HEK293 (cell line): ENCODE measurements at regions not wholly inside any gene's neighbourhood (a gene's known extent, or its start where the extent isn't known, plus 50 kb on each side); places are given as distances from the start of the nearest gene placed in this dataset.

Experiments used
- CTCF ChIA-PET: fragments of 350-600 bp; formaldehyde crosslinking; extraction: SDS; loops from one replicate; lab custom pipeline; 2021; ENCODE audit warnings: antibody characterized with exemption; lab: Yijun Ruan, JAX
- POLR2A ChIA-PET: fragments of 300-600 bp; formaldehyde crosslinking; extraction: SDS; loops from one replicate; lab custom pipeline; 2020; ENCODE audit warnings: antibody characterized with exemption, inconsistent platforms; lab: Yijun Ruan, JAX
- H3K27ac ChIP-seq: fragments of 200-500 bp; sonication (Bioruptor generic); 2 replicates; pipeline ENCODE4 v1.5.1; 2014; ENCODE audit warnings: low read depth, low read length, control low read depth, inconsistent platforms; ENCODE audit errors: extremely low read depth
- H3K36me3 ChIP-seq, 2 experiments: fragments of 200-500 bp in 1 of 2; sonication (Bioruptor generic) in 1 of 2; 1 replicate in 1 of 2; 2 replicates in 1 of 2; pipeline ENCODE4 v1.5.1; 2014 to 2017; ENCODE audit warnings: inconsistent platforms in 2 of 2, low read length in 2 of 2; ENCODE audit not compliant: control insufficient read depth in 2 of 2, insufficient read depth in 1 of 2
- H3K4me1 ChIP-seq: fragments of 200-500 bp; sonication (Bioruptor generic); 2 replicates; pipeline ENCODE4 v1.5.1; 2014; ENCODE audit warnings: mild to moderate bottlenecking, low read length, inconsistent platforms; ENCODE audit not compliant: control insufficient read depth, insufficient read depth
- H3K4me3 ChIP-seq: 2 replicates; pipeline ENCODE4 v1.5.1; 2011; ENCODE audit warnings: low read depth, mild to moderate bottlenecking, control low read depth, low read length, moderate library complexity
- H3K9me3 ChIP-seq: fragments of 200-500 bp; sonication (Bioruptor generic); 2 replicates; pipeline ENCODE4 v1.5.1; 2014; ENCODE audit warnings: low read depth, low read length, inconsistent platforms; ENCODE audit not compliant: control insufficient read depth, insufficient read depth
- AEBP2 ChIP-seq: fragments of 450-650 bp; formaldehyde crosslinking; IDR thresholded peaks from 2 replicates; pipeline ENCODE4 v1.5.1; 2016; ENCODE audit warnings: missing biosample characterization, missing genetic modification characterization, borderline replicate concordance
- EGR2 ChIP-seq: fragments of 450-650 bp; formaldehyde crosslinking; IDR thresholded peaks from 2 replicates; pipeline ENCODE4 v1.5.1; 2016; ENCODE audit warnings: low read depth, missing biosample characterization, missing genetic modification characterization
- GLIS1 ChIP-seq: fragments of 450-650 bp; formaldehyde crosslinking; IDR thresholded peaks from 2 replicates; pipeline ENCODE4 v1.5.1; 2016; ENCODE audit warnings: missing biosample characterization, missing genetic modification characterization
- HOXD13 ChIP-seq: sonication (generic); formaldehyde crosslinking; IDR thresholded peaks from 2 replicates; pipeline ENCODE4 v1.8.0; 2022; ENCODE audit warnings: missing genetic modification reagents, borderline replicate concordance
- REST ChIP-seq: fragments of 450-650 bp; formaldehyde crosslinking; IDR thresholded peaks from 2 replicates; pipeline ENCODE4 v1.5.1; 2016; ENCODE audit warnings: missing biosample characterization, missing genetic modification characterization
- SALL2 ChIP-seq: fragments of 450-650 bp; formaldehyde crosslinking; IDR thresholded peaks from 2 replicates; pipeline ENCODE4 v1.5.0; 2017; ENCODE audit warnings: missing biosample characterization, mild to moderate bottlenecking, missing genetic modification characterization, borderline replicate concordance
- YY2 ChIP-seq: fragments of 450-650 bp; formaldehyde crosslinking; IDR thresholded peaks from 2 replicates; pipeline ENCODE4 v1.5.1; 2016; ENCODE audit warnings: missing biosample characterization, missing genetic modification characterization
- ZBTB1 ChIP-seq: fragments of 450-650 bp; formaldehyde crosslinking; IDR thresholded peaks from 2 replicates; pipeline ENCODE4 v1.5.1; 2016; ENCODE audit warnings: missing biosample characterization, missing genetic modification characterization
- ZBTB48 ChIP-seq: fragments of 450-650 bp; formaldehyde crosslinking; IDR thresholded peaks from 2 replicates; pipeline ENCODE4 v1.5.1; 2016; ENCODE audit warnings: missing biosample characterization, missing genetic modification characterization
- ZNF138 ChIP-seq: fragments of 450-650 bp; formaldehyde crosslinking; IDR thresholded peaks from 2 replicates; pipeline ENCODE4 v1.5.1; 2016; ENCODE audit warnings: missing biosample characterization, missing genetic modification characterization, borderline replicate concordance
- ZNF214 ChIP-seq: fragments of 450-650 bp; formaldehyde crosslinking; IDR thresholded peaks from 2 replicates; pipeline ENCODE4 v1.5.1; 2017; ENCODE audit warnings: missing biosample characterization, mild to moderate bottlenecking, missing genetic modification characterization, borderline replicate concordance
- ZNF24 ChIP-seq: fragments of 450-650 bp; formaldehyde crosslinking; IDR thresholded peaks from 2 replicates; pipeline ENCODE4 v1.5.1; 2016; ENCODE audit warnings: missing biosample characterization, missing genetic modification characterization
- ZNF311 ChIP-seq: fragments of 450-650 bp; formaldehyde crosslinking; IDR thresholded peaks from 2 replicates; pipeline ENCODE4 v1.5.1; 2017; ENCODE audit warnings: missing biosample characterization, missing genetic modification characterization, borderline replicate concordance
- ZNF324 ChIP-seq: fragments of 450-650 bp; formaldehyde crosslinking; IDR thresholded peaks from 2 replicates; pipeline ENCODE4 v1.5.1; 2016; ENCODE audit warnings: missing biosample characterization, missing genetic modification characterization
- ZNF341 ChIP-seq: fragments of 450-650 bp; formaldehyde crosslinking; IDR thresholded peaks from 2 replicates; pipeline ENCODE4; 2016; ENCODE audit warnings: low read depth, missing biosample characterization, missing genetic modification characterization
- ZNF426 ChIP-seq: fragments of 450-650 bp; formaldehyde crosslinking; IDR thresholded peaks from 2 replicates; pipeline ENCODE4 v1.5.1; 2017; ENCODE audit warnings: missing biosample characterization, missing genetic modification characterization, mild to moderate bottlenecking, inconsistent platforms, moderate library complexity
- ZNF521 ChIP-seq: fragments of 450-650 bp; formaldehyde crosslinking; IDR thresholded peaks from 2 replicates; pipeline ENCODE4 v1.5.1; 2017; ENCODE audit warnings: missing biosample characterization, mild to moderate bottlenecking, missing genetic modification characterization
- ZNF558 ChIP-seq: fragments of 450-650 bp; formaldehyde crosslinking; IDR thresholded peaks from 2 replicates; pipeline ENCODE4 v1.5.1; 2016; ENCODE audit warnings: missing biosample characterization, missing genetic modification characterization
- ZNF785 ChIP-seq: fragments of 450-650 bp; formaldehyde crosslinking; IDR thresholded peaks from 2 replicates; pipeline ENCODE4 v1.5.1; 2016; ENCODE audit warnings: missing biosample characterization, missing genetic modification characterization
- ZNF792 ChIP-seq: fragments of 450-650 bp; formaldehyde crosslinking; IDR thresholded peaks from 2 replicates; pipeline ENCODE4 v1.5.1; 2016; ENCODE audit warnings: missing biosample characterization, missing genetic modification characterization
- ZNF843 ChIP-seq: fragments of 450-650 bp; formaldehyde crosslinking; IDR thresholded peaks from 2 replicates; pipeline ENCODE4 v1.5.1; 2016; ENCODE audit warnings: missing biosample characterization, missing genetic modification characterization
- ZSCAN23 ChIP-seq: fragments of 450-650 bp; formaldehyde crosslinking; IDR thresholded peaks from 2 replicates; pipeline ENCODE4 v1.5.1; 2016; ENCODE audit warnings: missing biosample characterization, missing genetic modification characterization
- TF ChIP-seq, protein P1 (sequence below): fragments of 450-650 bp; IDR thresholded peaks from 2 replicates; pipeline ENCODE4 v1.5.1; 2018; ENCODE audit warnings: missing biosample characterization, mild to moderate bottlenecking, missing genetic modification characterization
- TF ChIP-seq, protein P2 (sequence below): fragments of 450-650 bp; formaldehyde crosslinking; IDR thresholded peaks from 2 replicates; pipeline ENCODE4 v1.5.1; 2016; ENCODE audit warnings: missing biosample characterization, missing genetic modification characterization

DNA sequence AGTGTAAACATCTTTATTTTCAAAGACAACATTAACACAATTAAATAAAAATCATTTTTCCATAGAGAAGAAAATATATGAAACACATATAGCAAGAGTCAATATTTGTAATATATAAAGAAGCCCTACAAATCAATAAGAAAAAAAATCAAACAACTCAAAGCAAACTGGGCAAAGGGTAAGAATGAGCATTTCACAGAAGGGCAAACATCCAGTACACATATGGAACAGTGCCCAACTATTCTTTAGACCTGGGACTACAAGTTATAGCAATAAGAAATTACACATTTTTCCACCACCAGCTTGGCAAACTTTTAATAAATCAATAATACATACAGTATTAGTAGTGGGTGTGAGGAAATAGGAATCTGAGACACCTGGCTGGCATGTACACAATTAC lies 324.1 kb downstream of the CYP26B1 start:
- Histone ChIP-seq H3K4me1 (no peaks in the 10 kb centered on the region), H3K27ac (no peak overlapping the region), H3K9me3 (no peaks in the 10 kb centered on the region), H3K36me3 (no peaks in the 10 kb centered on the region), H3K4me3 (no peak overlapping the region)
- no peak for TF ChIP-seq ZNF324
- TF ChIP-seq ZNF521: no peak
- TF ChIP-seq REST: no peak
- no peak for TF ChIP-seq ZNF341 (tag by site-specific recombination)
- TF ChIP-seq ZNF24 (tag by site-specific recombination): no peak
- no peak for TF ChIP-seq GLIS1 (tag by site-specific recombination)
- TF ChIP-seq ZNF138 (tag by site-specific recombination): no peak
- TF ChIP-seq EGR2 (tag by site-specific recombination): no peak
- no peak for TF ChIP-seq SALL2 (tag by site-specific recombination)
- no peak for TF ChIP-seq HOXD13 (CRISPR knock-in tag)
- TF ChIP-seq ZNF426 (tag by site-specific recombination): no peak
- no peak for TF ChIP-seq ZNF785 (tag by site-specific recombination)
- TF ChIP-seq YY2 (tag by site-specific recombination): no peak
- TF ChIP-seq ZBTB1 (tag by site-specific recombination): no peak
- no peak for TF ChIP-seq ZNF214 (tag by site-specific recombination)
- no peak for TF ChIP-seq ZSCAN23 (tag by site-specific recombination)
- CTCF ChIA-PET: interaction anchor here (0.6 kb wide), 1 partner anchor 312 kb away, joined by 4 read pairs; no protein-coding TSS in a partner anchor
- POLR2A ChIA-PET: no interaction called here

GRCh38 chr2:71822463-71822862 lies 325.2 kb downstream of the CYP26B1 start:
- Histone ChIP-seq H3K27ac (no peak overlapping the region), H3K4me1 (no peaks in the 10 kb centered on the region), H3K9me3 (no peaks in the 10 kb centered on the region), H3K4me3 (no peak overlapping the region), H3K36me3 (no peaks in the 10 kb centered on the region)
- ChIA-PET POLR2A (no interaction called here), CTCF (interaction anchor here (0.7 kb wide), 1 partner anchor 667 kb away, joined by 3 read pairs; no protein-coding TSS in a partner anchor)
- TF ChIP-seq, protein P1, sequence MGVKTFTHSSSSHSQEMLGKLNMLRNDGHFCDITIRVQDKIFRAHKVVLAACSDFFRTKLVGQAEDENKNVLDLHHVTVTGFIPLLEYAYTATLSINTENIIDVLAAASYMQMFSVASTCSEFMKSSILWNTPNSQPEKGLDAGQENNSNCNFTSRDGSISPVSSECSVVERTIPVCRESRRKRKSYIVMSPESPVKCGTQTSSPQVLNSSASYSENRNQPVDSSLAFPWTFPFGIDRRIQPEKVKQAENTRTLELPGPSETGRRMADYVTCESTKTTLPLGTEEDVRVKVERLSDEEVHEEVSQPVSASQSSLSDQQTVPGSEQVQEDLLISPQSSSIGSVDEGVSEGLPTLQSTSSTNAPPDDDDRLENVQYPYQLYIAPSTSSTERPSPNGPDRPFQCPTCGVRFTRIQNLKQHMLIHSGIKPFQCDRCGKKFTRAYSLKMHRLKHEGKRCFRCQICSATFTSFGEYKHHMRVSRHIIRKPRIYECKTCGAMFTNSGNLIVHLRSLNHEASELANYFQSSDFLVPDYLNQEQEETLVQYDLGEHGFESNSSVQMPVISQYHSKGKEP (tag by site-specific recombination): no peak
- TF ChIP-seq ZNF792 (tag by site-specific recombination): no peak
- TF ChIP-seq ZNF311 (tag by site-specific recombination): no peak
- no peak for TF ChIP-seq ZBTB48 (tag by site-specific recombination)
- TF ChIP-seq AEBP2 (tag by site-specific recombination): no peak
- TF ChIP-seq, protein P2, sequence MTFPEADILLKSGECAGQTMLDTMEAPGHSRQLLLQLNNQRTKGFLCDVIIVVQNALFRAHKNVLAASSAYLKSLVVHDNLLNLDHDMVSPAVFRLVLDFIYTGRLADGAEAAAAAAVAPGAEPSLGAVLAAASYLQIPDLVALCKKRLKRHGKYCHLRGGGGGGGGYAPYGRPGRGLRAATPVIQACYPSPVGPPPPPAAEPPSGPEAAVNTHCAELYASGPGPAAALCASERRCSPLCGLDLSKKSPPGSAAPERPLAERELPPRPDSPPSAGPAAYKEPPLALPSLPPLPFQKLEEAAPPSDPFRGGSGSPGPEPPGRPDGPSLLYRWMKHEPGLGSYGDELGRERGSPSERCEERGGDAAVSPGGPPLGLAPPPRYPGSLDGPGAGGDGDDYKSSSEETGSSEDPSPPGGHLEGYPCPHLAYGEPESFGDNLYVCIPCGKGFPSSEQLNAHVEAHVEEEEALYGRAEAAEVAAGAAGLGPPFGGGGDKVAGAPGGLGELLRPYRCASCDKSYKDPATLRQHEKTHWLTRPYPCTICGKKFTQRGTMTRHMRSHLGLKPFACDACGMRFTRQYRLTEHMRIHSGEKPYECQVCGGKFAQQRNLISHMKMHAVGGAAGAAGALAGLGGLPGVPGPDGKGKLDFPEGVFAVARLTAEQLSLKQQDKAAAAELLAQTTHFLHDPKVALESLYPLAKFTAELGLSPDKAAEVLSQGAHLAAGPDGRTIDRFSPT (tag by site-specific recombination): no peak
- TF ChIP-seq ZNF558 (tag by site-specific recombination): no peak
- TF ChIP-seq ZNF843: no peak
